ENCODE measurements at regions not wholly inside any gene's neighbourhood (a gene's known extent, or its start where the extent isn't known, plus 50 kb on each side); places are given as distances from the start of the nearest gene placed in this dataset.

DNA sequence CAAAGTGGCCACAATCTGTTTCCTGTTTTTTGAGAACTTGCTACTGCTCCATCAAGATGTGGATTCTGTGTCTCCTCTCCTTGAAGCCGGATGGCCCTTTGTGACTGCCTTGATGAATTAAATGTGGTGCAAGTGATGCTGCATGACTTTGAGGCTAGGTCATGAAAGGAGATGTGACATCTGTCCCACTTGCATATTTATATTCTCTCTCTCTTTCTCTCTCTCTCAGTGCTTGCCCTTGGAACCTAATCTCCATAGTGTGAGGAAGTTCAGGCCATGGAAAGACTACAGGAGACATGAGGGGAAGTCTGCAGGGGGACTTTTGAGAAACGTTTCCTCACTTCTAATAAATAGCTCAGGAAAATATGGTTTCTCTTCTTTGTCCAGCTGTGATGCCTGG is 50.0 kb upstream of the ADPGK start:
- DNase-seq (ENCODE audit: low read depth in 2 of 2), result no peak

Measured in stimulated activated CD8-positive, alpha-beta memory T cell treated with anti-CD3 and anti-CD28 coated beads, Interleukin-7, amount 100 ng/mL, for 4 hours (primary cell).